ENCODE measurements at regions not wholly inside any gene's neighbourhood (a gene's known extent, or its start where the extent isn't known, plus 50 kb on each side); places are given as distances from the start of the nearest gene placed in this dataset.

- 45% methylated on average over 14 of the region's 14 CpGs for WGBS
- Histone ChIP-seq H3K9me3 (no peaks in the 10 kb centered on the region), H3K36me3 (no peaks in the 10 kb centered on the region), H3K4me1 (no peaks in the 10 kb centered on the region), H3K27me3 (peaks cover 17% of the 10 kb centered on the region), H3K27ac (no peak overlapping the region), H3K4me3 (no peak overlapping the region)
- TF ChIP-seq CTCF (IDR thresholded peaks at IDR 0.05) (no peak), POLR2AphosphoS5 (IDR thresholded peaks at IDR 0.05) (no peak), EP300 (IDR thresholded peaks at IDR 0.05) (no peak), POLR2A (IDR thresholded peaks at IDR 0.05) (no peak)
- no peak for DNase-seq (ENCODE audit: low spot score in 2 of 2)
These were observed 52.5 kb downstream of the KCNF1 start for GRCh38 chr2:10964052-10964790.

- H3K27ac ChIP-seq = no peak overlapping the region
- 92% methylated on average over 19 of the region's 19 CpGs for WGBS
- TF ChIP-seq POLR2AphosphoS5 (IDR thresholded peaks at IDR 0.05) (no peak), POLR2A (IDR thresholded peaks at IDR 0.05) (no peak)
- no peak for DNase-seq (ENCODE audit: low spot score in 2 of 2)
- no peaks in the 10 kb centered on the region for H3K9me3 ChIP-seq
- no peaks in the 10 kb centered on the region for H3K36me3 ChIP-seq
- no peaks in the 10 kb centered on the region for H3K4me1 ChIP-seq
- H3K4me3 ChIP-seq = no peak overlapping the region
- H3K27me3 ChIP-seq = peaks cover 17% of the 10 kb centered on the region
These were observed 53.6 kb downstream of the KCNF1 start for GRCh38 chr2:10965241-10965843.

GRCh38 chr2:10966056-10966455 lies 54.3 kb downstream of the KCNF1 start:
- no peak for DNase-seq (ENCODE audit: low spot score in 2 of 2)
- Histone ChIP-seq H3K9me3 (no peaks in the 10 kb centered on the region), H3K4me3 (no peak overlapping the region), H3K27me3 (peaks cover 16% of the 10 kb centered on the region), H3K36me3 (no peaks in the 10 kb centered on the region), H3K27ac (no peak overlapping the region), H3K4me1 (no peaks in the 10 kb centered on the region)
- no peak for TF ChIP-seq POLR2A (IDR thresholded peaks at IDR 0.05)
- TF ChIP-seq CTCF (IDR thresholded peaks at IDR 0.05) = no peak
- TF ChIP-seq POLR2AphosphoS5 (IDR thresholded peaks at IDR 0.05) = no peak
- TF ChIP-seq EP300 (IDR thresholded peaks at IDR 0.05) = no peak
- 96% methylated on average over 7 of the region's 7 CpGs for WGBS

GRCh38 chr2:10966741-10967140 lies 55.0 kb downstream of the KCNF1 start:
- Histone ChIP-seq H3K36me3 (no peaks in the 10 kb centered on the region), H3K27me3 (peaks cover 18% of the 10 kb centered on the region), H3K9me3 (no peaks in the 10 kb centered on the region), H3K27ac (no peak overlapping the region), H3K4me1 (no peaks in the 10 kb centered on the region), H3K4me3 (no peak overlapping the region)
- TF ChIP-seq CTCF (IDR thresholded peaks at IDR 0.05) = no peak
- TF ChIP-seq EP300 (IDR thresholded peaks at IDR 0.05) = no peak
- TF ChIP-seq POLR2A (IDR thresholded peaks at IDR 0.05) = no peak
- no peak for TF ChIP-seq POLR2AphosphoS5 (IDR thresholded peaks at IDR 0.05)
- WGBS = 83% methylated on average over 13 of the region's 13 CpGs
- DNase-seq (ENCODE audit: low spot score in 2 of 2) = no peak

- DNase-seq (ENCODE audit: low spot score in 2 of 2) = no peak
- no peaks in the 10 kb centered on the region for H3K4me1 ChIP-seq
- H3K27ac ChIP-seq = no peak overlapping the region
- peaks cover 23% of the 10 kb centered on the region for H3K27me3 ChIP-seq
- H3K36me3 ChIP-seq = no peaks in the 10 kb centered on the region
- H3K4me3 ChIP-seq = no peak overlapping the region
- no peak for TF ChIP-seq CTCF (IDR thresholded peaks at IDR 0.05)
- TF ChIP-seq POLR2A (IDR thresholded peaks at IDR 0.05) = no peak
- no peak for TF ChIP-seq POLR2AphosphoS5 (IDR thresholded peaks at IDR 0.05)
- TF ChIP-seq EP300 (IDR thresholded peaks at IDR 0.05) = no peak
- H3K9me3 ChIP-seq = no peaks in the 10 kb centered on the region
- WGBS = 87% methylated on average over 10 of the region's 11 CpGs
These were observed 56.4 kb downstream of the KCNF1 start for GRCh38 chr2:10968176-10968575.
